Colonic mucosa (tissue), 4 donors: ENCODE measurements at regions not wholly inside any gene's neighbourhood (a gene's known extent, or its start where the extent isn't known, plus 50 kb on each side); places are given as distances from the start of the nearest gene placed in this dataset.

Source experiments
- DNase-seq: peaks from one replicate; pipeline ENCODE4 v3.0.0-alpha.2; 2020
- H3K27ac ChIP-seq: fragments of 200-600 bp; one replicate; pipeline ENCODE4 v1.8.0; 2021
- H3K27me3 ChIP-seq: fragments of 200-600 bp; one replicate; pipeline ENCODE4 v1.8.0; 2021
- H3K36me3 ChIP-seq: fragments of 200-600 bp; one replicate; pipeline ENCODE4 v1.8.0; 2021
- H3K4me1 ChIP-seq: fragments of 200-600 bp; one replicate; pipeline ENCODE4 v1.8.0; 2021; ENCODE audit warnings: mild to moderate bottlenecking
- H3K4me3 ChIP-seq: fragments of 200-600 bp; one replicate; pipeline ENCODE4 v1.8.0; 2021
- H3K9ac ChIP-seq, 2 donors: one replicate each; pipeline ENCODE4 v1.7.0; 2013; ENCODE audit warnings: control low read depth in 2 of 2, low read depth in 2 of 2, low read length in 2 of 2
- H3K9me3 ChIP-seq: fragments of 200-600 bp; one replicate; pipeline ENCODE4 v1.8.0; 2021
- intact Hi-C: fragments of 100-400 bp; cut with DNase I; formaldehyde crosslinking; loops from one replicate; pipeline ENCODE4 v1.14.1; 2022
- TF ChIP-seq, protein P1 (sequence below): fragments of 200-600 bp; IDR thresholded peaks from one replicate; pipeline ENCODE4 v1.8.0; 2022; ENCODE audit warnings: antibody characterized with exemption, mild to moderate bottlenecking
- donor health status: healthy.
- donor health status: DM: no; HTN: no; CAD: no.
- donor health status: DM: no; HTN: no; CAD: no.

DNA sequence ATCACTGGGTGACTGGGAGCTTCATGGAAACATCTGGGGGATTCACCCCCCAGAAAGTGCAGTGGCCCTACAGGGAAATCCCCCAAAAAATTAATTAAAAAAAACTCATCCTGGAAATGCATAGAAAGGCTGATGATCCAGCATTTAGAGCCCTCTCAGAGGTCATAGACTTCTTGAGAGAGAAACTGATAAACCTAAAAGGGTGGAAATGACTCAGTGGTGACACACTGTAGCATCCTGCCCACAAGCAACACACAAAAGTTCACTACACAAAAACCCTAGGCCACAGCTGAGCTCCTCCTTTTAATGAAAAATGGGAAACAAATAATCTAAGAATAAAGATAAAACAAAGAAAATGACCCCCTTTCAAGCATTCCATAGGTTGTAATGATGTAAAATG, 911.5 kb downstream of the GLUD2 start:
- intact Hi-C loops: no loop called here
- TF ChIP-seq, protein P1, sequence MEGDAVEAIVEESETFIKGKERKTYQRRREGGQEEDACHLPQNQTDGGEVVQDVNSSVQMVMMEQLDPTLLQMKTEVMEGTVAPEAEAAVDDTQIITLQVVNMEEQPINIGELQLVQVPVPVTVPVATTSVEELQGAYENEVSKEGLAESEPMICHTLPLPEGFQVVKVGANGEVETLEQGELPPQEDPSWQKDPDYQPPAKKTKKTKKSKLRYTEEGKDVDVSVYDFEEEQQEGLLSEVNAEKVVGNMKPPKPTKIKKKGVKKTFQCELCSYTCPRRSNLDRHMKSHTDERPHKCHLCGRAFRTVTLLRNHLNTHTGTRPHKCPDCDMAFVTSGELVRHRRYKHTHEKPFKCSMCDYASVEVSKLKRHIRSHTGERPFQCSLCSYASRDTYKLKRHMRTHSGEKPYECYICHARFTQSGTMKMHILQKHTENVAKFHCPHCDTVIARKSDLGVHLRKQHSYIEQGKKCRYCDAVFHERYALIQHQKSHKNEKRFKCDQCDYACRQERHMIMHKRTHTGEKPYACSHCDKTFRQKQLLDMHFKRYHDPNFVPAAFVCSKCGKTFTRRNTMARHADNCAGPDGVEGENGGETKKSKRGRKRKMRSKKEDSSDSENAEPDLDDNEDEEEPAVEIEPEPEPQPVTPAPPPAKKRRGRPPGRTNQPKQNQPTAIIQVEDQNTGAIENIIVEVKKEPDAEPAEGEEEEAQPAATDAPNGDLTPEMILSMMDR: no peak
- H3K27me3 ChIP-seq: no peaks in the 10 kb centered on the region
- H3K9ac ChIP-seq: no peak overlapping the region
- no peak overlapping the region for H3K27ac ChIP-seq
- no peak for DNase-seq
- H3K9me3 ChIP-seq: no peaks in the 10 kb centered on the region
- no peak overlapping the region for H3K4me3 ChIP-seq
- no peaks in the 10 kb centered on the region for H3K4me1 ChIP-seq
- no peaks in the 10 kb centered on the region for H3K36me3 ChIP-seq

DNA sequence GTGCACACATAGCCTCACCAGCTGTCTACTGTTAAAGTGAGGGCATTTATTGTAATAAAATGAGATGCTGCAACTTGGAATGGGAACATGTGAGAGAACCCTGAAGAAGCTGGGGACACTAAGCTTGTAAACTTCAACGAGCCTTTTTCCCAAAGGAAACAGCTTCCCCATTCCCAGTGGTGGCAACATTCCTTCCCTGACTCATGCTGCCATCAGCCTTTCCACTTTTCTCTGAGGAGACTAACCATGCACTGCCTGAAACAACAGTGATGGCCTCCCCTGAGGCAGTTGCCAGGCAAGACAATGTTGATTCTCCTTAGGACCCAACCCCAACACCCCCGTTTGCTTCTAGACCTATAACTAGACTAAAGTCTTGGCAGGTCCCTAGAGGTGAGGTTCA, 928.3 kb downstream of the GLUD2 start:
- no peak for DNase-seq
- no peak overlapping the region for H3K4me3 ChIP-seq
- no peaks in the 10 kb centered on the region for H3K4me1 ChIP-seq
- no peaks in the 10 kb centered on the region for H3K27me3 ChIP-seq
- TF ChIP-seq, protein P1: no peak
- intact Hi-C loops: no loop called here
- no peak overlapping the region for H3K27ac ChIP-seq
- H3K9ac ChIP-seq: no peak overlapping the region
- no peaks in the 10 kb centered on the region for H3K9me3 ChIP-seq
- H3K36me3 ChIP-seq: no peaks in the 10 kb centered on the region

DNA sequence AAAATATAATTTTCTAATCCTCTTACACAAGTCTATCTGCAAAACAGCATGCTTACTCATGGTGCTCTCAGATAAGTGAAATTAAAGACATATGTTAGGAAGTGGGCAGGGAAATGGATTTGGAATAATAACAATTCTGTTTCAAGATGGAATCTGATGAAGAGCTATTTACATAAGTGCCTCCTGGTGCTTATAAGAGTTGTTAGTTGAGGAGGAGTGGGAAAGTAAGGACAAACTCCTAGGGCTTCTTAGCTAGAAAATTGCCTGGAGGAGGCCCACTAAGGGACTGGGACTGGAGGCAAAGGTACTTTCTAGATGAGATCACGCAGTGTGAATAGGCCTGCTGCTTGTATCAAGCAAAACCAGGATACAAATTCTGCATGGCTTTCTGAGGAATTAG, 939.8 kb downstream of the GLUD2 start:
- intact Hi-C loops: no loop called here
- no peak overlapping the region for H3K9ac ChIP-seq
- no peaks in the 10 kb centered on the region for H3K9me3 ChIP-seq
- no peaks in the 10 kb centered on the region for H3K36me3 ChIP-seq
- no peak for DNase-seq
- no peak overlapping the region for H3K4me3 ChIP-seq
- no peaks in the 10 kb centered on the region for H3K27me3 ChIP-seq
- H3K4me1 ChIP-seq: no peaks in the 10 kb centered on the region
- H3K27ac ChIP-seq: no peak overlapping the region
- TF ChIP-seq, protein P1: no peak

DNA sequence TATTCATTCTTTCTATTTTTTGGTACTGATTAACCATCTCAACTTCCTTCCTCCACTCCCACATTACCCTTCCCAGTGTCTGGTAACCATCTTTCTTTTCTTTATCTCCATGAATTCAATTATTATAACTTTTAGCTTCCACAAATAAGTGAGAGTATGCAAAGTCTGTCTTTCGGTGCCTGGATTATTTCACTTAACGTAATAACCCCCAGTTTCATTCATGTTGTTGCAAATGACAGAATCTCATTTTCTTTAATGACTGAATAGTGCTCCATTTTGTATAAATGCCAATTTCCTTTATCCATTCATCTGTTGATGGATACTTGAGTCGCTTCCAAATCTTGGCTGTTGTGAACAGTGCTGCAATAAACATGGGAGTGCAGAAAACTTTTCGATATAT, 940.4 kb downstream of the GLUD2 start:
- no peaks in the 10 kb centered on the region for H3K9me3 ChIP-seq
- intact Hi-C loops: no loop called here
- TF ChIP-seq, protein P1: no peak

DNA sequence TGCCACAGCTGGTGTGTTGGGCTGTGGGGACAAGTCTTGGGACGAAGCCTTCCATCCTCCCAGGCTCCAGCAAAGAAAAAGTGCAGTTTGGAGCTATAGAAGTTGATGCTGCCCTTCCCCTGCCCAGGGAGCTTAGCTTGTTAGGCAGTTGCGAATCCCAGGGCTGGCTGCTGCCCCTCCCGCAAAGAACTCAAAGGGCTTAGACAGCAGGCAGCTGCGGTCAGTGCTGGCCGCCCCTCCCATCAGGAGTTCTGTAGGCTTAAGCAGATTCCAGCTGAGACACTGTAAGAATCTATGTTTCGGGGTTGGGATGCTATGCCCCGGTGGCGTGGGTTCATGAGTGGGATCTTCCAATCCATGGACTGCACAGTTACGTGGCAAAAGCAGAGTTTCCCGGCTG, 956.7 kb downstream of the GLUD2 start:
- DNase-seq: no peak
- intact Hi-C loops: no loop called here

More for the DNA sequence above, 940.4 kb downstream of the GLUD2 start:
- H3K27ac ChIP-seq: no peak overlapping the region
- no peaks in the 10 kb centered on the region for H3K4me1 ChIP-seq
- no peaks in the 10 kb centered on the region for H3K36me3 ChIP-seq
- H3K4me3 ChIP-seq: no peak overlapping the region
- H3K27me3 ChIP-seq: no peaks in the 10 kb centered on the region
- no peak for DNase-seq
- no peak overlapping the region for H3K9ac ChIP-seq

More for the DNA sequence above, 956.7 kb downstream of the GLUD2 start:
- Histone ChIP-seq H3K9ac (no peak overlapping the region), H3K4me1 (no peaks in the 10 kb centered on the region), H3K4me3 (no peak overlapping the region), H3K27ac (no peak overlapping the region), H3K27me3 (no peaks in the 10 kb centered on the region), H3K36me3 (no peaks in the 10 kb centered on the region), H3K9me3 (no peaks in the 10 kb centered on the region)
- TF ChIP-seq, protein P1: no peak
